GM23248 (cell line): ENCODE measurements at regions not wholly inside any gene's neighbourhood (a gene's known extent, or its start where the extent isn't known, plus 50 kb on each side); places are given as distances from the start of the nearest gene placed in this dataset.
"Not testable (repeated sequence)": the region's sequence is repeated elsewhere in the genome, so short reads cannot be mapped to it uniquely, and the experiment has no call there.

Experiments
- DNase-seq: peaks from one replicate; pipeline ENCODE4 v3.0.0-alpha.2; 2015
- H2AFZ ChIP-seq: fragments of 200-600 bp; sonication (generic); 2 replicates; pipeline ENCODE4 v1.6.1; 2016; ENCODE audit warnings: antibody characterized with exemption
- H3F3A ChIP-seq: fragments of 200-600 bp; sonication (generic); 2 replicates; pipeline ENCODE4 v1.6.1; 2016; ENCODE audit warnings: mild to moderate bottlenecking, antibody characterized with exemption, mixed run types; ENCODE audit not compliant: insufficient read depth
- H3K27ac ChIP-seq: fragments of 200-600 bp; sonication (generic); 2 replicates; pipeline ENCODE4 v1.5.1; 2016; ENCODE audit warnings: mild to moderate bottlenecking
- H3K27me3 ChIP-seq: fragments of 200-600 bp; sonication (generic); replicated peaks from 2 replicates; pipeline ENCODE4 v1.6.1; 2016; ENCODE audit warnings: mild to moderate bottlenecking; ENCODE audit not compliant: insufficient read depth
- H3K36me3 ChIP-seq: fragments of 200-600 bp; sonication (generic); 2 replicates; pipeline ENCODE4 v1.6.1; 2016; ENCODE audit warnings: low read depth, mild to moderate bottlenecking
- H3K4me1 ChIP-seq: fragments of 200-600 bp; sonication (generic); 2 replicates; pipeline ENCODE4 v1.6.1; 2016; ENCODE audit warnings: mild to moderate bottlenecking; ENCODE audit not compliant: insufficient read depth
- H3K4me2 ChIP-seq: fragments of 200-600 bp; sonication (generic); one replicate; pipeline ENCODE4 v1.6.1; 2016; ENCODE audit warnings: mild to moderate bottlenecking; ENCODE audit not compliant: unreplicated experiment
- H3K4me3 ChIP-seq: fragments of 200-600 bp; sonication (generic); 2 replicates; pipeline ENCODE4 v1.5.1; 2016; ENCODE audit warnings: mild to moderate bottlenecking
- H3K79me2 ChIP-seq: fragments of 200-600 bp; sonication (generic); 2 replicates; pipeline ENCODE4 v1.6.1; 2016; ENCODE audit warnings: mild to moderate bottlenecking; ENCODE audit not compliant: insufficient read depth
- H3K9ac ChIP-seq: fragments of 200-600 bp; sonication (generic); 2 replicates; pipeline ENCODE4 v1.6.1; 2016; ENCODE audit warnings: mild to moderate bottlenecking
- H3K9me2 ChIP-seq: fragments of 200-600 bp; sonication (generic); 2 replicates; pipeline ENCODE4 v1.6.1; 2016; ENCODE audit warnings: mixed run types, mild to moderate bottlenecking, moderate library complexity; ENCODE audit not compliant: insufficient read depth
- H3K9me3 ChIP-seq: fragments of 200-600 bp; sonication (generic); one replicate; pipeline ENCODE4 v1.6.1; 2017; ENCODE audit warnings: low read depth
- H4K20me1 ChIP-seq: fragments of 200-600 bp; sonication (generic); 2 replicates; pipeline ENCODE4 v1.6.0; 2016; ENCODE audit not compliant: insufficient read depth
- EZH2 ChIP-seq: fragments of 200-600 bp; sonication (generic); IDR thresholded peaks from 2 replicates; pipeline ENCODE4 v1.6.1; 2018; ENCODE audit warnings: antibody characterized with exemption, mild to moderate bottlenecking; ENCODE audit not compliant: insufficient read depth, poor library complexity, severe bottlenecking
- EZH2phosphoT487 ChIP-seq: fragments of 200-600 bp; sonication (generic); IDR thresholded peaks from 2 replicates; pipeline ENCODE4 v1.6.1; 2018; ENCODE audit warnings: antibody characterized with exemption, moderate library complexity, mild to moderate bottlenecking, low read depth; ENCODE audit not compliant: insufficient read depth
- WGBS, 2 experiments: methylation state at CpG; one replicate each; pipeline ENCODE4 v1.1.6; 2015 to 2017; ENCODE audit warnings: low lambda C conversion rate in 2 of 2, low coverage in 1 of 2; ENCODE audit errors: missing lambda C conversion rate in 2 of 2; 5-methylcytosine and 5-hydroxymethylcytosine counted together
- in situ Hi-C: fragments of 300-500 bp; cut with MboI; formaldehyde crosslinking; loops from 2 replicates; pipeline ENCODE4 v1.15.0; 2020

GRCh38 chr7:21334906-21335305, 93.0 kb upstream of the SP4 start:
- H4K20me1 ChIP-seq: no peaks in the 10 kb centered on the region
- 0 to 6% methylated on average over 1 of the region's 1 CpG for WGBS, 2 experiments
- no peaks in the 10 kb centered on the region for H3K27me3 ChIP-seq
- no peak overlapping the region for H3K9ac ChIP-seq
- H3K9me2 ChIP-seq: no peaks in the 10 kb centered on the region
- in situ Hi-C loops: no loop called here
- H3K36me3 ChIP-seq: no peaks in the 10 kb centered on the region
- H3K4me3 ChIP-seq: no peak overlapping the region
- DNase-seq: no peak
- H2AFZ ChIP-seq: no peak overlapping the region
- no peak overlapping the region for H3K27ac ChIP-seq
- no peaks in the 10 kb centered on the region for H3F3A ChIP-seq
- no peak overlapping the region for H3K4me2 ChIP-seq
- H3K9me3 ChIP-seq: no peaks in the 10 kb centered on the region
- no peaks in the 10 kb centered on the region for H3K79me2 ChIP-seq
- no peaks in the 10 kb centered on the region for H3K4me1 ChIP-seq
- TF ChIP-seq EZH2 (no peak), EZH2phosphoT487 (no peak)

DNA sequence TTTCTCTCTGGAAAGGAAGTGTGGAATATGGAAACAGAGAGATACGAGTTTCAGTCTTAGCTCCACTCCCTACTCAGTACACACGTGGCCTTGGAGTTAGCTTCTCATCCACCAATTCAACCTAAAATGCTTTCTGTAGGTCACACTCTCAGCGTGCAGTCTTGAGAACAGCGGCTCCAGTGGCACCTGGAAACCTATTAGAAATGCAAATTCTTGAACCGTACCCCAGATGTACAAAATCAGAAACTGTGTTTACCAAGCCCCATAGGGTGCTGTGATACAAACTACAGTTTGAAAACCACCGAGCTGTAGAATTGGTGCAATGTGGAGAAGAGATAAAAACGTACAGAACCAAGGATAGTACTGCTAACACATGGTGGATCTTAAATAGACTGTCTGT, 91.1 kb upstream of the SP4 start:
- Histone ChIP-seq H3K9ac (no peak overlapping the region), H3K27ac (no peak overlapping the region), H3K4me3 (no peak overlapping the region), H3F3A (no peaks in the 10 kb centered on the region), H3K9me2 (no peaks in the 10 kb centered on the region), H3K4me1 (no peaks in the 10 kb centered on the region), H4K20me1 (no peaks in the 10 kb centered on the region), H3K9me3 (no peaks in the 10 kb centered on the region), H3K79me2 (no peaks in the 10 kb centered on the region), H3K36me3 (no peaks in the 10 kb centered on the region), H2AFZ (no peak overlapping the region), H3K27me3 (no peaks in the 10 kb centered on the region), H3K4me2 (no peak overlapping the region)
- 18 to 24% methylated on average over 7 of the region's 7 CpGs for WGBS, 2 experiments
- no peak for TF ChIP-seq EZH2phosphoT487
- no peak for TF ChIP-seq EZH2
- no peak for DNase-seq
- in situ Hi-C loops: no loop called here

DNA sequence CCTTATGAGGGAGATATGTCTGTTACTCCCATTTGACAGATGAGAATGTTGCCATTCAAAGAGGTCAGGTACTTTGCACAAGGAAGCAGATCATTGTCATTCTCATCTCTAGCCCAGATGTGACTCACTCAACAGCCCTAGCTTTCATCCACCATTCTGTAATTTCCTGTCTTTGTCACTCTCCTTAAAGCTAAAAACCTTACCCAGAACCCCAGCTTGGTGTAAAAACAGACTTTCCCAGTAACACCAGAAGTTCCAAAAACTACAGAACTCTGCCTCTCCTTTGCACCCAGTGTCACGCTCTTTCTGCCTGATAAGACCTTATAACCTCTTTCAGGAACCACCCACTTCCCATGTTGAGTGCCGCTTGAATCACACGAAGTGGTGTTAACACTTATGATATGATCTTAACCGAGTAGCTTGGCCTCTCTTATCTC, 89.1 kb upstream of the SP4 start:
- no peaks in the 10 kb centered on the region for H3K9me2 ChIP-seq
- WGBS, 2 experiments: 40 to 47% methylated on average over 4 of the region's 4 CpGs
- no peak for TF ChIP-seq EZH2
- TF ChIP-seq EZH2phosphoT487: no peak
- H3K79me2 ChIP-seq: no peaks in the 10 kb centered on the region
- no peak overlapping the region for H3K27ac ChIP-seq
- H3K4me3 ChIP-seq: no peak overlapping the region
- no peaks in the 10 kb centered on the region for H3K9me3 ChIP-seq
- H3K27me3 ChIP-seq: no peaks in the 10 kb centered on the region
- no peak overlapping the region for H3K9ac ChIP-seq
- in situ Hi-C loops: no loop called here
- no peaks in the 10 kb centered on the region for H3K36me3 ChIP-seq
- no peak for DNase-seq
- no peaks in the 10 kb centered on the region for H3K4me1 ChIP-seq
- H3F3A ChIP-seq: no peaks in the 10 kb centered on the region
- no peaks in the 10 kb centered on the region for H4K20me1 ChIP-seq
- H3K4me2 ChIP-seq: no peak overlapping the region
- H2AFZ ChIP-seq: no peak overlapping the region

GRCh38 chr7:21344900-21345299, 83.0 kb upstream of the SP4 start:
- WGBS, 2 experiments: 15 to 20% methylated on average over 7 of the region's 7 CpGs
- H3K27ac ChIP-seq, H3K9me2 ChIP-seq, H3K36me3 ChIP-seq, H3K4me3 ChIP-seq, H3K9ac ChIP-seq, DNase-seq, H2AFZ ChIP-seq, H4K20me1 ChIP-seq, H3K27me3 ChIP-seq, H3K4me1 ChIP-seq, H3K4me2 ChIP-seq, H3K9me3 ChIP-seq, H3F3A ChIP-seq, H3K79me2 ChIP-seq, in situ Hi-C loops: not testable (repeated sequence)

GRCh38 chr7:21345361-21345760, 82.5 kb upstream of the SP4 start:
- no peaks in the 10 kb centered on the region for H4K20me1 ChIP-seq
- H3K79me2 ChIP-seq: no peaks in the 10 kb centered on the region
- H3K9me3 ChIP-seq: no peaks in the 10 kb centered on the region
- no peak overlapping the region for H3K27ac ChIP-seq
- WGBS, 2 experiments: 13 to 23% methylated on average over 9 of the region's 9 CpGs
- H3K9me2 ChIP-seq: no peaks in the 10 kb centered on the region
- H3K27me3 ChIP-seq: no peaks in the 10 kb centered on the region
- in situ Hi-C loops: no loop called here
- no peaks in the 10 kb centered on the region for H3K36me3 ChIP-seq
- no peaks in the 10 kb centered on the region for H3K4me1 ChIP-seq
- H3K4me2 ChIP-seq: no peak overlapping the region
- no peak overlapping the region for H2AFZ ChIP-seq
- no peak for DNase-seq
- no peak for TF ChIP-seq EZH2
- H3K9ac ChIP-seq: no peak overlapping the region
- no peaks in the 10 kb centered on the region for H3F3A ChIP-seq
- H3K4me3 ChIP-seq: no peak overlapping the region
